ENCODE measurements at regions not wholly inside any gene's neighbourhood (a gene's known extent, or its start where the extent isn't known, plus 50 kb on each side); places are given as distances from the start of the nearest gene placed in this dataset.

DNA sequence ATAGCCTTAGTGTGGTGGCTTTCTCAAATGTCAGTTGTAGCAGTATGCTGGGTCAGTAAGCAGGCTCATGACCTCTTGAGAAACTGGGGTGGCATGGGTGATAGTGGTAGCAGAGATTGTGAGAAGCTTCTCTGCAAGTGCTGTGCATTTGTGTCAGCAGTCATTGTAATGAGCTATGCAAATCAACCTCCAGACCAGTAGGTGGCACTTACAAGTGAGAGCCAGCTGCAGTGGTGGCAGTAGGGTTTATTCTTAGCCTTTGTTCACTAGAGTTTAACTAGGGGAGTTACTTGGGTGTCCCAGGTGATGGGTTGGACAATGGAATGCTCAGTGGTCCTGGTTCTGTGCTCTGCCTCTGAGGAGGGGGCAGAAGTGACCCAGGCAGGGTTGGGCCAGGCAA is 818.7 kb downstream of the PCDH7 start (continued):
- TF ChIP-seq, protein P1, sequence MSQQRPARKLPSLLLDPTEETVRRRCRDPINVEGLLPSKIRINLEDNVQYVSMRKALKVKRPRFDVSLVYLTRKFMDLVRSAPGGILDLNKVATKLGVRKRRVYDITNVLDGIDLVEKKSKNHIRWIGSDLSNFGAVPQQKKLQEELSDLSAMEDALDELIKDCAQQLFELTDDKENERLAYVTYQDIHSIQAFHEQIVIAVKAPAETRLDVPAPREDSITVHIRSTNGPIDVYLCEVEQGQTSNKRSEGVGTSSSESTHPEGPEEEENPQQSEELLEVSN (IDR thresholded peaks at IDR 0.05): no peak
- no peak for TF ChIP-seq GTF2F1 (IDR thresholded peaks at IDR 0.05; ENCODE audit: borderline replicate concordance, low read depth, low read length)
